HepG2 (cell line): ENCODE measurements at regions not wholly inside any gene's neighbourhood (a gene's known extent, or its start where the extent isn't known, plus 50 kb on each side); places are given as distances from the start of the nearest gene placed in this dataset.

Source experiments
- ATAC-seq: fragments of 200-7000 bp; cut with Tn5 transposase; 3 replicates; pipeline ENCODE4 v1.9.1; 2020; ENCODE audit warnings: mild to moderate bottlenecking, moderate library complexity
- BruUV-seq: library from RNA; stranded (reverse); fragments of 400-500 nt; replicated peaks from 2 replicates; lab custom pipeline; 2021; lab: Mats Ljungman, UMichigan
- CTCF ChIA-PET: fragments of 300-600 bp; formaldehyde crosslinking; extraction: SDS; loops from one replicate; lab custom pipeline; 2021; ENCODE audit warnings: low total read pairs, inconsistent platforms, low intra/inter-chr PET ratio; lab: Yijun Ruan, JAX
- POLR2A ChIA-PET: fragments of 350-600 bp; sonication (Branson Sonifier 250); formaldehyde crosslinking; loops from one replicate; lab custom pipeline; 2020; ENCODE audit warnings: antibody characterized with exemption, inconsistent platforms; lab: Yijun Ruan, JAX
- DNase-seq: peaks from one replicate; pipeline ENCODE4 v3.0.0-alpha.2; 2015; ENCODE audit warnings: low spot score
- FAIRE-seq: peaks from 3 replicates; lab custom pipeline; 2011; peaks lifted over from hg19 to GRCh38; lab: Jason Lieb, UNC
- H2AFZ ChIP-seq: one replicate; pipeline ENCODE4 v1.6.1; 2011; ENCODE audit warnings: low read length, inconsistent platforms
- H3K27ac ChIP-seq: fragments of 300-600 bp; 3 replicates; pipeline ENCODE4 v1.8.0; 2011; ENCODE audit warnings: mixed run types, mild to moderate bottlenecking, mixed read lengths, low read length, inconsistent platforms; ENCODE audit not compliant: insufficient read depth; ENCODE audit errors: extremely low read length
- H3K27me3 ChIP-seq, 2 experiments: fragments of 200-600 bp in 1 of 2; 2 replicates in 1 of 2; 3 replicates in 1 of 2; pipeline versions ENCODE4 v1.6.0 to v1.8.0; 2011; ENCODE audit warnings: low read length in 2 of 2, mild to moderate bottlenecking in 2 of 2, moderate library complexity in 2 of 2, inconsistent platforms in 1 of 2; ENCODE audit not compliant: insufficient read depth in 2 of 2, control insufficient read depth in 1 of 2
- H3K36me3 ChIP-seq, 2 experiments: fragments of 200-600 bp in 1 of 2; replicated peaks in 1 of 2; 2 replicates in 1 of 2; 3 replicates in 1 of 2; pipeline versions ENCODE4 v1.5.1 to v1.8.0; 2011; ENCODE audit warnings: low read length in 2 of 2, inconsistent platforms in 1 of 2; ENCODE audit not compliant: insufficient read depth in 2 of 2, control insufficient read depth in 1 of 2
- H3K4me1 ChIP-seq: 2 replicates; pipeline ENCODE4 v1.5.1; 2012; ENCODE audit warnings: low read length, inconsistent platforms; ENCODE audit not compliant: insufficient read depth
- H3K4me2 ChIP-seq: 2 replicates; pipeline ENCODE4 v1.6.0; 2011; ENCODE audit warnings: low read depth, low read length, inconsistent platforms
- H3K4me3 ChIP-seq, 3 experiments: fragments of 200-600 bp in 1 of 3; sonication (generic), shearing (Covaris generic) in 1 of 3; replicated peaks in 1 of 3; 2 replicates each; pipeline ENCODE4 v1.5.1; 2011 to 2016; ENCODE audit warnings: low read length in 3 of 3, inconsistent platforms in 2 of 3, low read depth in 2 of 3, mild to moderate bottlenecking in 2 of 3, control low read depth in 1 of 3, mixed read lengths in 1 of 3; ENCODE audit not compliant: insufficient read depth in 1 of 3
- H3K79me2 ChIP-seq: one replicate; pipeline ENCODE4 v1.6.1; 2011; ENCODE audit warnings: low read length, inconsistent platforms; ENCODE audit not compliant: insufficient read depth
- H3K9ac ChIP-seq: 2 replicates; pipeline ENCODE4 v1.6.0; 2011; ENCODE audit warnings: mild to moderate bottlenecking, low read depth, low read length, inconsistent platforms; ENCODE audit not compliant: insufficient read depth
- H3K9me3 ChIP-seq: 2 replicates; pipeline ENCODE4 v1.5.1; 2012; ENCODE audit warnings: mild to moderate bottlenecking, low read length
- H4K20me1 ChIP-seq: 2 replicates; pipeline ENCODE4 v1.6.0; 2011; ENCODE audit warnings: inconsistent platforms, mild to moderate bottlenecking, low read length, moderate library complexity; ENCODE audit not compliant: insufficient read depth
- BCLAF1 ChIP-seq: fragments of 450-650 bp; IDR thresholded peaks from 2 replicates; pipeline ENCODE4 v1.6.1; 2017; ENCODE audit warnings: mild to moderate bottlenecking
- CBX5 ChIP-seq: sonication (generic); formaldehyde crosslinking; IDR thresholded peaks from 2 replicates; pipeline ENCODE4 v1.4.0; 2020; ENCODE audit warnings: missing genetic modification reagents, borderline replicate concordance
- HOXA9 ChIP-seq: sonication (generic); formaldehyde crosslinking; IDR thresholded peaks from 2 replicates; pipeline ENCODE4 v1.8.1; 2022; ENCODE audit warnings: missing genetic modification reagents, mild to moderate bottlenecking, moderate library complexity, borderline replicate concordance
- NR2C2 ChIP-seq: sonication (generic); formaldehyde crosslinking; IDR thresholded peaks from 2 replicates; pipeline ENCODE4 v1.4.0; 2020; ENCODE audit warnings: missing genetic modification reagents, mild to moderate bottlenecking, moderate library complexity, borderline replicate concordance
- NR3C1 ChIP-seq: sonication (generic); formaldehyde crosslinking; IDR thresholded peaks from 2 replicates; pipeline ENCODE4 v1.4.0; 2020; ENCODE audit warnings: missing genetic modification reagents
- RARG ChIP-seq: sonication (generic); formaldehyde crosslinking; IDR thresholded peaks from 2 replicates; pipeline ENCODE4 v1.4.0; 2020; ENCODE audit warnings: low read depth, mild to moderate bottlenecking, missing genetic modification reagents
- REL ChIP-seq: sonication (generic); formaldehyde crosslinking; conservative IDR thresholded peaks from 2 replicates; pipeline ENCODE4 v1.8.0; 2022; ENCODE audit warnings: mild to moderate bottlenecking, missing genetic modification reagents, moderate library complexity
- SIN3B ChIP-seq: fragments of 150-350 bp; IDR thresholded peaks from 2 replicates; pipeline ENCODE4 v1.6.1; 2014; ENCODE audit warnings: low read length
- SP1 ChIP-seq, 2 experiments: fragments of 450-650 bp in 1 of 2; sonication (generic) in 1 of 2; formaldehyde crosslinking in 1 of 2; IDR thresholded peaks; 2 replicates each; pipeline versions ENCODE4 v1.4.0 to v1.6.1; 2016 to 2020; ENCODE audit warnings: missing genetic modification reagents in 1 of 2
- SP4 ChIP-seq: sonication (generic); formaldehyde crosslinking; IDR thresholded peaks from 2 replicates; pipeline ENCODE4 v1.8.1; 2023; ENCODE audit warnings: mild to moderate bottlenecking, missing genetic modification reagents
- ZNF205 ChIP-seq: IDR thresholded peaks from 2 replicates; pipeline ENCODE4 v1.6.1; 2018; ENCODE audit warnings: missing biosample characterization, missing genetic modification reagents
- ZNF274 ChIP-seq: sonication (generic); formaldehyde crosslinking; IDR thresholded peaks from 2 replicates; pipeline ENCODE4 v1.5.1; 2020; ENCODE audit warnings: mild to moderate bottlenecking, missing genetic modification reagents
- ZNF354B ChIP-seq: sonication (generic); formaldehyde crosslinking; IDR thresholded peaks from 2 replicates; pipeline ENCODE4 v1.8.0; 2022; ENCODE audit warnings: mild to moderate bottlenecking, missing genetic modification reagents
- ZNF44 ChIP-seq: sonication (generic); formaldehyde crosslinking; IDR thresholded peaks from 2 replicates; pipeline ENCODE4 v1.5.1; 2020; ENCODE audit warnings: mild to moderate bottlenecking, missing genetic modification reagents
- ZNF576 ChIP-seq: sonication (generic); formaldehyde crosslinking; IDR thresholded peaks from 2 replicates; pipeline ENCODE4 v1.4.0; 2020; ENCODE audit warnings: mild to moderate bottlenecking, missing genetic modification reagents
- ZNF709 ChIP-seq: sonication (generic); formaldehyde crosslinking; IDR thresholded peaks from 2 replicates; pipeline ENCODE4 v1.5.0; 2020; ENCODE audit warnings: mild to moderate bottlenecking, missing genetic modification reagents
- ZSCAN9 ChIP-seq: IDR thresholded peaks from 2 replicates; pipeline ENCODE4 v1.6.1; 2016; ENCODE audit warnings: borderline replicate concordance
- WGBS: methylation state at CpG from one replicate; pipeline ENCODE4 v1.1.6; 2017; ENCODE audit warnings: low lambda C conversion rate; 5-methylcytosine and 5-hydroxymethylcytosine counted together
- in situ Hi-C: cut with HindIII; loops from 2 replicates; pipeline ENCODE4 v1.10.0; 2017; ENCODE audit warnings: low pct_unique_long_range_greater_than_20kb; ENCODE audit not compliant: extremely low pct_ligation_motif_present
- intact Hi-C: fragments of 100-400 bp; cut with micrococcal nuclease; formaldehyde crosslinking; loops from one replicate; pipeline ENCODE4 v1.10.0; 2022; ENCODE audit not compliant: unreplicated experiment
- TF ChIP-seq, protein P1 (sequence below): sonication (generic); formaldehyde crosslinking; IDR thresholded peaks from 2 replicates; pipeline ENCODE4 v1.4.0; 2020; ENCODE audit warnings: mild to moderate bottlenecking, missing genetic modification reagents, borderline replicate concordance
- TF ChIP-seq, protein P2 (sequence below): sonication (generic); formaldehyde crosslinking; IDR thresholded peaks from 2 replicates; pipeline ENCODE4 v1.4.0; 2020; ENCODE audit warnings: mild to moderate bottlenecking, low read depth, missing genetic modification reagents

DNA sequence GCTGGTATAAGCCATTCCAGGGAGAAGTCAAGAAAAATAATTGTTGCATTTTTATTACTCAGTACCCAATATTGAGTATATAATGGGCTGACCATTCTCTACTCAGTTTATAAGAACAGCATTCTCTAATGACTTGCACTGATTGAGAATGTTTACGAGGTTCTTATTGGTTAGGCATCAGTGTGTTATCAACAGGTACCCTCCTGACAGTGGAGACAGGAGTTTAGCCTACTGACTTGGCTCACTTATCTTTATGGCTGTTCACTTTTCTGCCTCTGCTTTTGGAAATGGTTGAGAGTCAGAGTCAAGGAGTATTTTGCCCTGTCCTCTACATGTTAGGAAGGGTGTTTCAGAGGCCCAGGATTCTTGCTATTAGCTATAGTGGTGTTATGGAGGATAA lies 228.0 kb upstream of the RGS6 start:
- in situ Hi-C loops, result no loop called here
- H4K20me1 ChIP-seq, result no peaks in the 10 kb centered on the region
- no peaks in the 10 kb centered on the region for H3K79me2 ChIP-seq
- FAIRE-seq (no peak), ATAC-seq (no peak), DNase-seq (no peak)
- no peak overlapping the region for H3K9ac ChIP-seq
- no peak overlapping the region for H3K4me2 ChIP-seq
- peaks cover under 1 to 14% of the 10 kb centered on the region in 2 experiments; a peak in 3 of 5 replicates for H3K36me3 ChIP-seq
- H2AFZ ChIP-seq, result no peak overlapping the region
- no TSS peak for BruUV-seq
- ChIA-PET CTCF (no interaction called here), POLR2A (no interaction called here)
- WGBS, result 90% methylated on average over 1 of the region's 1 CpG
- H3K4me1 ChIP-seq, result no peaks in the 10 kb centered on the region
- no peak overlapping the region for H3K27ac ChIP-seq
- TF ChIP-seq BCLAF1 (no peak), ZNF709 (CRISPR knock-in tag) (no peak), ZNF576 (CRISPR knock-in tag) (no peak), RARG (CRISPR knock-in tag) (no peak), REL (CRISPR knock-in tag) (no peak), ZSCAN9 (CRISPR knock-in tag) (no peak), ZNF205 (CRISPR knock-in tag) (no peak), ZNF274 (CRISPR knock-in tag) (no peak), SIN3B (no peak), SP1 (IDR thresholded peaks at IDR 0.05) (no peak), SP1 (CRISPR knock-in tag; IDR thresholded peaks at IDR 0.05) (no peak), HOXA9 (CRISPR knock-in tag) (no peak), NR2C2 (CRISPR knock-in tag) (no peak), SP4 (CRISPR knock-in tag) (no peak), NR3C1 (CRISPR knock-in tag) (no peak), CBX5 (CRISPR knock-in tag) (no peak), ZNF44 (CRISPR knock-in tag) (no peak), ZNF354B (CRISPR knock-in tag) (no peak)
- TF ChIP-seq, protein P1, sequence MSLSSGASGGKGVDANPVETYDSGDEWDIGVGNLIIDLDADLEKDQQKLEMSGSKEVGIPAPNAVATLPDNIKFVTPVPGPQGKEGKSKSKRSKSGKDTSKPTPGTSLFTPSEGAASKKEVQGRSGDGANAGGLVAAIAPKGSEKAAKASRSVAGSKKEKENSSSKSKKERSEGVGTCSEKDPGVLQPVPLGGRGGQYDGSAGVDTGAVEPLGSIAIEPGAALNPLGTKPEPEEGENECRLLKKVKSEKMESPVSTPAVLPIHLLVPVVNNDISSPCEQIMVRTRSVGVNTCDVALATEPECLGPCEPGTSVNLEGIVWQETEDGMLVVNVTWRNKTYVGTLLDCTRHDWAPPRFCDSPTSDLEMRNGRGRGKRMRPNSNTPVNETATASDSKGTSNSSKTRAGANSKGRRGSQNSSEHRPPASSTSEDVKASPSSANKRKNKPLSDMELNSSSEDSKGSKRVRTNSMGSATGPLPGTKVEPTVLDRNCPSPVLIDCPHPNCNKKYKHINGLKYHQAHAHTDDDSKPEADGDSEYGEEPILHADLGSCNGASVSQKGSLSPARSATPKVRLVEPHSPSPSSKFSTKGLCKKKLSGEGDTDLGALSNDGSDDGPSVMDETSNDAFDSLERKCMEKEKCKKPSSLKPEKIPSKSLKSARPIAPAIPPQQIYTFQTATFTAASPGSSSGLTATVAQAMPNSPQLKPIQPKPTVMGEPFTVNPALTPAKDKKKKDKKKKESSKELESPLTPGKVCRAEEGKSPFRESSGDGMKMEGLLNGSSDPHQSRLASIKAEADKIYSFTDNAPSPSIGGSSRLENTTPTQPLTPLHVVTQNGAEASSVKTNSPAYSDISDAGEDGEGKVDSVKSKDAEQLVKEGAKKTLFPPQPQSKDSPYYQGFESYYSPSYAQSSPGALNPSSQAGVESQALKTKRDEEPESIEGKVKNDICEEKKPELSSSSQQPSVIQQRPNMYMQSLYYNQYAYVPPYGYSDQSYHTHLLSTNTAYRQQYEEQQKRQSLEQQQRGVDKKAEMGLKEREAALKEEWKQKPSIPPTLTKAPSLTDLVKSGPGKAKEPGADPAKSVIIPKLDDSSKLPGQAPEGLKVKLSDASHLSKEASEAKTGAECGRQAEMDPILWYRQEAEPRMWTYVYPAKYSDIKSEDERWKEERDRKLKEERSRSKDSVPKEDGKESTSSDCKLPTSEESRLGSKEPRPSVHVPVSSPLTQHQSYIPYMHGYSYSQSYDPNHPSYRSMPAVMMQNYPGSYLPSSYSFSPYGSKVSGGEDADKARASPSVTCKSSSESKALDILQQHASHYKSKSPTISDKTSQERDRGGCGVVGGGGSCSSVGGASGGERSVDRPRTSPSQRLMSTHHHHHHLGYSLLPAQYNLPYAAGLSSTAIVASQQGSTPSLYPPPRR (CRISPR knock-in tag), result no peak
- TF ChIP-seq, protein P2, sequence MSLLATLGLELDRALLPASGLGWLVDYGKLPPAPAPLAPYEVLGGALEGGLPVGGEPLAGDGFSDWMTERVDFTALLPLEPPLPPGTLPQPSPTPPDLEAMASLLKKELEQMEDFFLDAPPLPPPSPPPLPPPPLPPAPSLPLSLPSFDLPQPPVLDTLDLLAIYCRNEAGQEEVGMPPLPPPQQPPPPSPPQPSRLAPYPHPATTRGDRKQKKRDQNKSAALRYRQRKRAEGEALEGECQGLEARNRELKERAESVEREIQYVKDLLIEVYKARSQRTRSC (CRISPR knock-in tag), result no peak
- TF ChIP-seq, all 625 proteins: peak for 0
- intact Hi-C loops, result no loop called here
- H3K27me3 ChIP-seq, result no peaks in the 10 kb centered on the region
- no peak overlapping the region for H3K4me3 ChIP-seq
- no peaks in the 10 kb centered on the region for H3K9me3 ChIP-seq
